PC-9 (cell line): ENCODE measurements at regions not wholly inside any gene's neighbourhood (a gene's known extent, or its start where the extent isn't known, plus 50 kb on each side); places are given as distances from the start of the nearest gene placed in this dataset.

Source experiments
- BruUV-seq: library from RNA; stranded (reverse); fragments of 400-500 nt; replicated peaks from 2 replicates; lab custom pipeline; 2021; lab: Mats Ljungman, UMichigan
- CTCF ChIA-PET: fragments of 300-600 bp; sonication (Branson Sonifier 250); formaldehyde crosslinking; loops from one replicate; lab custom pipeline; 2022; ENCODE audit warnings: antibody characterized with exemption; lab: Charles Lee
- POLR2A ChIA-PET: fragments of 300-600 bp; sonication (Branson Sonifier 250); formaldehyde crosslinking; loops from one replicate; lab custom pipeline; 2022; ENCODE audit warnings: antibody characterized with exemption; ENCODE audit not compliant: unreplicated experiment; lab: Charles Lee
- DNase-seq, 2 experiments: peaks; one replicate each; pipeline versions ENCODE4 v3.0.0 to v3.0.0-alpha.2; 2015 to 2022; ENCODE audit warnings: mixed read lengths in 1 of 2
- H2AFZ ChIP-seq: fragments of 200-600 bp; sonication (generic); 2 replicates; pipeline ENCODE4 v1.8.1; 2017; ENCODE audit warnings: antibody characterized with exemption
- H3F3A ChIP-seq: fragments of 200-600 bp; sonication (generic); 2 replicates; pipeline ENCODE4 v1.8.1; 2017; ENCODE audit warnings: antibody characterized with exemption, mild to moderate bottlenecking, low read depth; ENCODE audit not compliant: insufficient read depth
- H3K27ac ChIP-seq: fragments of 200-600 bp; sonication (generic); 2 replicates; pipeline ENCODE4 v1.6.1; 2016; ENCODE audit warnings: mixed run types
- H3K27me3 ChIP-seq: fragments of 200-600 bp; sonication (generic); 2 replicates; pipeline ENCODE4 v1.6.1; 2016; ENCODE audit warnings: low read depth, mixed run types; ENCODE audit not compliant: insufficient read depth
- H3K36me3 ChIP-seq: fragments of 200-600 bp; sonication (generic); 2 replicates; pipeline ENCODE4 v1.6.1; 2016; ENCODE audit warnings: low read depth, mixed run types
- H3K4me1 ChIP-seq: fragments of 200-600 bp; sonication (generic); replicated peaks from 2 replicates; pipeline ENCODE4 v1.6.1; 2016; ENCODE audit warnings: mixed run types; ENCODE audit not compliant: insufficient read depth
- H3K4me2 ChIP-seq: fragments of 200-600 bp; sonication (generic); 2 replicates; pipeline ENCODE4 v1.6.1; 2017; ENCODE audit warnings: mixed run types
- H3K4me3 ChIP-seq: fragments of 200-600 bp; sonication (generic); 2 replicates; pipeline ENCODE4 v1.6.1; 2016; ENCODE audit warnings: mixed run types
- H3K79me2 ChIP-seq: fragments of 200-600 bp; sonication (generic); 2 replicates; pipeline ENCODE4 v1.6.1; 2017; ENCODE audit warnings: low read depth, mixed run types
- H3K9me2 ChIP-seq: fragments of 200-600 bp; sonication (generic); 2 replicates; pipeline ENCODE4 v1.8.1; 2017; ENCODE audit warnings: mild to moderate bottlenecking; ENCODE audit not compliant: insufficient read depth
- H3K9me3 ChIP-seq: fragments of 200-600 bp; sonication (generic); 2 replicates; pipeline ENCODE4 v1.8.1; 2016; ENCODE audit warnings: low read depth; ENCODE audit not compliant: insufficient read depth
- H4K20me1 ChIP-seq: fragments of 200-600 bp; sonication (generic); 2 replicates; pipeline ENCODE4 v1.8.1; 2017; ENCODE audit not compliant: insufficient read depth
- EZH2 ChIP-seq: fragments of 200-600 bp; sonication (generic); IDR thresholded peaks from 2 replicates; pipeline ENCODE4 v1.8.0; 2017; ENCODE audit warnings: antibody characterized with exemption, low read depth
- intact Hi-C: fragments of 100-400 bp; cut with micrococcal nuclease; formaldehyde crosslinking; loops from one replicate; pipeline ENCODE4 v1.10.0; 2022; ENCODE audit not compliant: unreplicated experiment
- TF ChIP-seq, protein P1 (sequence below): fragments of 200-600 bp; sonication (generic); conservative IDR thresholded peaks from 2 replicates; pipeline ENCODE4 v1.6.1; 2017; ENCODE audit warnings: mixed run types, antibody characterized with exemption, mild to moderate bottlenecking, moderate library complexity

DNA sequence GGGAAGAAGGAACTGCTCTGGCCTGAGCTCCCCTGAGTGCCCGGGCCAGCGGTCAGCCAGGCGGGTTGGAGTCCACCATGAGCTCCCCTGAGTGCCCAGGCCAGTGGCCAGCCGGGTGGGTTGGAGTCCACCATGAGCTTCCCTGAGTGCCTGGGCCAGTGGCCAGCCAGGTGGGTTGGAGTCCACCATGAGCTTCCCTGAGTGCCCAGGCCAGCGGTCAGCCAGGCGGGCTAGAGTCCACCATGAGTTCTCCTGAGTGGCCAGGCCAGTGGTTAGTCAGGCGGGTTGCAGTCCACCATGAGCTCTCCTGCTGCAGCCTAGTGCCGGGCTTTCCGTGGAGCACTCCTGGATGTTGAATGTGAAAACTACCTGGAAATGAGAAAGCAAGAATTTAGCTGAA lies 844.0 kb downstream of the TBC1D22A start:
- Histone ChIP-seq H3K9me2 (no peaks in the 10 kb centered on the region), H3K9me3 (no peaks in the 10 kb centered on the region), H3K4me2 (no peak overlapping the region), H4K20me1 (no peaks in the 10 kb centered on the region; the same call in 1 of the 2 replicates), H3K4me1 (no peaks in the 10 kb centered on the region), H3K79me2 (no peaks in the 10 kb centered on the region), H3K36me3 (no peaks in the 10 kb centered on the region), H3K27ac (no peak overlapping the region), H3K4me3 (no peak overlapping the region), H3K27me3 (peaks cover 92% of the 10 kb centered on the region), H3F3A (no peaks in the 10 kb centered on the region; the same call in 1 of the 2 replicates), H2AFZ (no peak overlapping the region)
- ChIA-PET CTCF (no interaction called here), POLR2A (no interaction called here)
- TF ChIP-seq EZH2: no peak
- TF ChIP-seq, protein P1, sequence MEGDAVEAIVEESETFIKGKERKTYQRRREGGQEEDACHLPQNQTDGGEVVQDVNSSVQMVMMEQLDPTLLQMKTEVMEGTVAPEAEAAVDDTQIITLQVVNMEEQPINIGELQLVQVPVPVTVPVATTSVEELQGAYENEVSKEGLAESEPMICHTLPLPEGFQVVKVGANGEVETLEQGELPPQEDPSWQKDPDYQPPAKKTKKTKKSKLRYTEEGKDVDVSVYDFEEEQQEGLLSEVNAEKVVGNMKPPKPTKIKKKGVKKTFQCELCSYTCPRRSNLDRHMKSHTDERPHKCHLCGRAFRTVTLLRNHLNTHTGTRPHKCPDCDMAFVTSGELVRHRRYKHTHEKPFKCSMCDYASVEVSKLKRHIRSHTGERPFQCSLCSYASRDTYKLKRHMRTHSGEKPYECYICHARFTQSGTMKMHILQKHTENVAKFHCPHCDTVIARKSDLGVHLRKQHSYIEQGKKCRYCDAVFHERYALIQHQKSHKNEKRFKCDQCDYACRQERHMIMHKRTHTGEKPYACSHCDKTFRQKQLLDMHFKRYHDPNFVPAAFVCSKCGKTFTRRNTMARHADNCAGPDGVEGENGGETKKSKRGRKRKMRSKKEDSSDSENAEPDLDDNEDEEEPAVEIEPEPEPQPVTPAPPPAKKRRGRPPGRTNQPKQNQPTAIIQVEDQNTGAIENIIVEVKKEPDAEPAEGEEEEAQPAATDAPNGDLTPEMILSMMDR: no peak
- BruUV-seq: no TSS peak
- no peak for DNase-seq
- intact Hi-C loops: no loop called here

DNA sequence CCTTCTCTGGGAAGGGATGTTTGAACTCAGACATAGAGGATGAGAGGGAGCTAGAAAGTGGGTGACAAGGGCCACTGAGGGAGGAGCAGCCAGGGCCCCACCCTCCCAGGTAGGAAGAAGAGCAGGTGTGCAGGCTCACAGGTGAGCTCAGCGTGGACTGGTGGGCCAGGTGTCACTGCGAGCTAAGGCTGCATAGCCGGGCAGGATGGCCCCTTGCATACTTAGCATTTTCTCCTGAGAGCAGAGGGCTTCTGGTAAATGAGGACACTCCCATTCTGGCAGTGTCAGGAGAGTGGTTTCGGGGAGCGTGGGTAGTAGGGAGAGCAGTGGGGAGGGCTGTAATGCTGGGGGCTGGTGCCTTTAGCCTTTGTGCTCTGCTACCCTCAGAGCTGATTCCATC lies 843.4 kb downstream of the TBC1D22A start:
- CTCF ChIA-PET: no interaction called here
- intact Hi-C loops: no loop called here
- Histone ChIP-seq H3K9me2 (no peaks in the 10 kb centered on the region), H3K9me3 (no peaks in the 10 kb centered on the region), H3K4me2 (no peak overlapping the region), H3K4me3 (no peak overlapping the region), H3K27me3 (peaks cover 96% of the 10 kb centered on the region), H4K20me1 (no peaks in the 10 kb centered on the region; the same call in 1 of the 2 replicates), H2AFZ (no peak overlapping the region), H3F3A (no peaks in the 10 kb centered on the region; the same call in 1 of the 2 replicates), H3K36me3 (no peaks in the 10 kb centered on the region), H3K4me1 (no peaks in the 10 kb centered on the region), H3K79me2 (no peaks in the 10 kb centered on the region), H3K27ac (no peak overlapping the region)
- TF ChIP-seq, protein P1: no peak
- no peak for TF ChIP-seq EZH2
- POLR2A ChIA-PET: no interaction called here
- no peak for DNase-seq
- no TSS peak for BruUV-seq

- no peak for DNase-seq
- intact Hi-C loops: no loop called here
- no TSS peak for BruUV-seq
- H3F3A ChIP-seq: no peaks in the 10 kb centered on the region
- CTCF ChIA-PET: no interaction called here
- H3K79me2 ChIP-seq: no peaks in the 10 kb centered on the region
- H3K4me3 ChIP-seq: no peak overlapping the region
- no peak for TF ChIP-seq EZH2
- TF ChIP-seq, protein P1: no peak
- H2AFZ ChIP-seq: no peak overlapping the region
- POLR2A ChIA-PET: no interaction called here
- H3K27me3 ChIP-seq: peaks cover 92% of the 10 kb centered on the region
- no peaks in the 10 kb centered on the region for H3K36me3 ChIP-seq
- no peaks in the 10 kb centered on the region; the same call in 1 of the 2 replicates for H4K20me1 ChIP-seq
- no peaks in the 10 kb centered on the region for H3K4me1 ChIP-seq
- no peaks in the 10 kb centered on the region for H3K9me3 ChIP-seq
- no peak overlapping the region for H3K4me2 ChIP-seq
- no peak overlapping the region for H3K27ac ChIP-seq
- H3K9me2 ChIP-seq: no peaks in the 10 kb centered on the region
Observed at GRCh38 chr22:47605441-47605840, 843.0 kb downstream of the TBC1D22A start.
